DMS153 (cell line): ENCODE measurements at regions not wholly inside any gene's neighbourhood (a gene's known extent, or its start where the extent isn't known, plus 50 kb on each side); places are given as distances from the start of the nearest gene placed in this dataset.

Experiments used
- DNase-seq: peaks from one replicate; lab custom pipeline; 2025; lab: John Stamatoyannopoulos, UW

DNA sequence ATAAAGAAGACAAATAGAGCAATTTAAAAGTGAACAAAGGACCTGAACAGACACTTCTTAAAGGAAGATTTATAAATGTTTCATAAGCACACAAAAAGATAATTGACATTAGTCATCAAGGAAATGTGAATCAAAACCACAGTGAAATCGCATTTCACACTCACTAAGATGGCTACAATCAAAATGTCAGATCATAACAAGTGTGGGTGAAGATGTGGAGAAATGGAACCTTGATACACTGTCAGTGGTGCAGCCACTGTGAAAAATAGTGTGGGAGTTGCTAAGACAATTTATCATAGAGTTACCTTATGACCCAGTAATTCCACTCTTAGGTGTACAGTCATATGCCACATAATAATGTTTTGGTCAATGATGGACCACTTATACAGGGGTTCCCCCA is 54.5 kb upstream of the HTR4 start:
- DNase-seq = no peak

GRCh38 chr5:148711961-148712360 is 57.6 kb upstream of the HTR4 start:
- DNase-seq = no peak

GRCh38 chr5:148713735-148714508 is 59.6 kb upstream of the HTR4 start:
- no peak for DNase-seq

- no peak for DNase-seq
Observed at GRCh38 chr5:148716716-148717115, 62.4 kb upstream of the HTR4 start.

DNA sequence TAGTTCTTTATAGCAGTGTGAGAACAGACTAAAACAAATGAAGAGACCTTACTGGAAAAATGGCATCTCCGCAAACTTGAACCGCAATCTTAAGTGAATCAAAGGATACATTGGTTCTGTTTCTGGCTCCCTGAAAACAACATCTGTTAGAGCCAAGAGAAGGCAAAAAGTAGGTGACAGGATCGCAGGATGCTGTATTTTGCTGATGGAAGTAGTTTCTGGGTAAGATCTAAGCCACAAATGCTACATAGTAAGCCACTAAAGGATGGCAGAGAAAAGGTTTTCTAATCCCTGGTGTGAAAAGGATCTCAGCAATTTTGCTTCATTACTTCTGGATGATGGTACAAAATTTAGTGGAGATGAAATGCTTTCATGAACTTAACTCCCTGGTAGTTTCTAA is 63.3 kb upstream of the HTR4 start:
- DNase-seq = no peak

DNA sequence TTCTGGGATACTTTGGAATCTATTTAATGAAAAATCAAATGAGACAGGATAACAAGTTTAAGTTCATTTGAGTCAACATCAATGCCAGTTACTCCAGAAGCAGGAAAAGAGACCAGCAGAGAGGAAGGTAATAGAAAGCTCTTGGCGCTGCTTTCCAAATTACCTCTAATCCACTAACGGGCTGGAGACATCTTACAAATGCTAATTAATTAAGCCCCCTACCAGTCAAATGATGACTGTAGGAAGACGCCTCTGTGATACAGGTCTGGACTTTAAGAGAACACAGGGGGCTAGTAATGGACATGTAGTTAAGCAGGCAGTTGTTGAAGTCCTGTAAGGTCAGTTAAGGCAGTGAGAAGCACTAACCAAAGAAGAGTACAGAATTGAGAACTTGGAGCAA is 65.3 kb upstream of the HTR4 start:
- no peak for DNase-seq

- no peak for DNase-seq
Observed at GRCh38 chr5:148720257-148720656, 65.9 kb upstream of the HTR4 start.

- DNase-seq = no peak
Observed at GRCh38 chr5:148723143-148723542, 68.8 kb upstream of the HTR4 start.

- no peak for DNase-seq
Observed at GRCh38 chr5:148725675-148726074, 71.3 kb upstream of the HTR4 start.

DNA sequence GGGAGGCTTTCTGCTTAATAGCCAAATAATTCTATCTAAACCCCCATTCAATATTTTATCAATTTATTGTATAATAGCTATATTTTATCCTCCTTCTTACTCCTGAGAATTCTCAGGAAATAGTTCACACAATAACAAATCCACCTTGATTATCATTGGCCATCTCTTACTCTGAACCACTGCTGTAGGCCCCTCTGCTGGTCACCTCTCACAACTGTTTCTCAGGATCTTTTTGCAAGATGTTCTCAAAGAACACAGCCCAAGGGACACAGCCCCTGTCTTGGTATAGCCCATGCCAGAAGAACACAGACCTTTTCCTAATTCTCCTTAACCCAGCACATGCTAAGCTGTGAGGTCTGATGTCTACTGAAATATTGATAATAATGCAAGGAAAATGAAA is 74.9 kb upstream of the HTR4 start:
- DNase-seq = no peak

DNA sequence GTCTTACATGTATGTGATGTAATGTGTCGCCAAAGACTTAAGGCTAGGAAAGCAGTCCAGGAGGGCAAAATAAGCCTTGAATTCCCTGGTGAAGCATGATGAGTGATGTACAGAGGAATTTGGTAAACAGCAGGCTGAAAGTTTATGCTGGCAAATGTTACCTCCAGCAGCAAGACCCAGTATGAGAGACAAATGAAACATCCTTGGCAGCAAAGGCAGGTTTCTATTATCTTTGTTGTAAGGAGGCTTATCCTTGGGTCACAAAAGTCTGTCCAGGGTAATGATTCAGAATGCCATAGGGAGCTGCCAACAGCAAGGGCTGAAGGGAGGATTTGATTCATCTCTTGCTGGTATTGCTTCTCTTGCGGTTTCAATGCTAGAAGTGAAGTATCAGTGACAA is 75.9 kb upstream of the HTR4 start:
- DNase-seq = no peak

- peak; percentile 48 for DNase-seq
Observed at GRCh38 chr5:148730942-148731898, 76.9 kb upstream of the HTR4 start.

DNA sequence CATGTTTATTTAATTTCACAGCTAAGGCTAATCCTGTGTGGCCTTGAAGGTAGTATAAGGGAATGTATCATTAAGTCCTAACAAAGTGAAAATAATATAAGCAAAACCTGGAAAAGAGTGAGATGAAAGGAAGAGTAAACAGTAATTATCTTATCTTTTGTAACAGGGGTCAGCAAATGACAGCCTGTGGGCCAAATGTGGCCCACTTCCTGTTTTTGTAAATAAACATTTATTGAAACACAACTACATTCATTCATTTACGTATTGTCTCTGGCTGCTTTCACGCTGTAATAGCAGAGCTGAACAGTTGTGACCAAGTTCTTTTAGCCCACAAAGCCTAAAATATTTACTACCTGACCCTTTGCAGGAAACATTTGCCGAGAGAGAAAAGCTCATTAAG is 78.4 kb upstream of the HTR4 start:
- DNase-seq = no peak

GRCh38 chr5:148733601-148734438 is 79.5 kb upstream of the HTR4 start:
- peak; percentile 22 for DNase-seq

GRCh38 chr5:148734518-148734917 is 80.2 kb upstream of the HTR4 start:
- DNase-seq = no peak

DNA sequence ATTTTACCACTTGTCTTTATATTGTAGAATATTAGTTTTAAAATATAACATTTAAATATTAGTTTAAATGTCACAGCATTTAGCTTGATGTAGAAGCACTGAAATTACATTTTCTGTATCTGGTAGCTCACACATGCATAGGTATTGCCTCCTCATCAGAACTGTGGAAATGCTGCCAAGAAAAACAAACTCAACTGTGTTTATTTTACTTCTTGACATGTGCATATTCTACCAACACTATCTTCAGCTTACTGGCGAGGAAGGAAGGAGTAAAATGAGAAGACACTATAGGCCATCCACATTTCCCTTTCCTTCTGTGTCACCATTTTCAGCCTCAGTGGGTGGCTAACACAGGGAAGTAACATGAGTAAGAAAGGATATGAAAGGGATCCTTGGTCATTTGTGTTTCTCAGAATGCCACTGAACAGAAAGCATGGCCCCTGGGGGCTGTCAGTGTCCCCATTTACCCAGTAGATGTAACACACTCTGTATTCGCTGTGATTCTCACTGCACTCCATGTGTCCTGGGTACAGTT is 81.0 kb upstream of the HTR4 start:
- DNase-seq = no peak

DNA sequence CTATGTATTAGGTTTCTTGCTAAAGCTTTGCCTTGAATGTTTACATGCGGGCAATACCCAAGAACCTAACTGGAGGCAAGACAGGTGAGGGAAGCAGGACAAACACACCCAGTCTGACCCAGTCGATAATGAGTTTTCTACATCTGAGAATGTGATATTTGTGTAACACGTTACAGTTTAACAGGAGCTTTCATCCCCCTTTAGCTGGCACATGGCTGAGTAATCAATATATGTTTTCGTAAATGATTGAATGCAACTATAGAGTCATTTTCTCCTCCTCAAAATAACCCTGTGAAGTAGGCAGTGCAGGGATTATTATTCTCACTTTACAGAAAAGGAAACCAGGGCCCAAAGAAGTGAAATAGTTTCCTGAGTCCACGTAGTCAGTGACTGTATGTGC is 84.7 kb upstream of the HTR4 start:
- no peak for DNase-seq

- no peak for DNase-seq
Observed at GRCh38 chr5:148739524-148739923, 85.2 kb upstream of the HTR4 start.

DNA sequence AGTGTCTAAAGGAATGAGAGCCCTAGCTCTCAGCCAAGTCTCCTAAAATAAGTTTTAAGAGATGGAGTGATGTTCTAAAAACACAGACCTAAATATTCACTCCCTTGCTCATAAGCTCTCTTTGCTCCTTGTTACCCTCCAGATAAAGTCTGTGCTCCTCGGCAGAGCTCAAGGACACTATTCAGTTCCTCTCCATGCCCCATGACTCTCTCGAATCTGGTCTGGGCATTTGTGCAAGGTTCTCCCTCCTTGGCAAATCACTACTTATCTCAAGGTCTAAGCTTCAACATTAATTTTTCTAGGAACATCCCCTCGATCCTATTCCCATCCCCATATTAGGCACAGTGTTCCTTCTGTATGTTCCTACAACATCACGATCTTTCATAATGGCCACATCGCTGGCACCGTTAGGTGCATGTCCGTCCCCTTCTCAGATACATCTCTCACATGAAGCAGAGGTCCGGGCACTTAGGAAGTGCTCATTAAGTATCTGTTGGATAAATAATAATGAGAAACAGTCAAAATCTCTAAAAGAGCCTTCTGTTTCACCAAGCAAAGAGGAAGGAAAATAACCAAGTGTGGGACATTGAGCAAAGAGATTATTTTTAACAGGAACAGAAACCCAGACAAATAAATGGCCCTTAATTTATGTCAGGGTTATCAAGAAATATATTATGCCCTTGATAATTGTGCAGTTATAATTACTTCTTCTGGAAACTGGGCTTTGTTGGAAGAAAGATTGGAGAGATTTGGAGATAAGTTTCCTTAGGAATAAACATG is 85.9 kb upstream of the HTR4 start:
- no peak for DNase-seq

DNA sequence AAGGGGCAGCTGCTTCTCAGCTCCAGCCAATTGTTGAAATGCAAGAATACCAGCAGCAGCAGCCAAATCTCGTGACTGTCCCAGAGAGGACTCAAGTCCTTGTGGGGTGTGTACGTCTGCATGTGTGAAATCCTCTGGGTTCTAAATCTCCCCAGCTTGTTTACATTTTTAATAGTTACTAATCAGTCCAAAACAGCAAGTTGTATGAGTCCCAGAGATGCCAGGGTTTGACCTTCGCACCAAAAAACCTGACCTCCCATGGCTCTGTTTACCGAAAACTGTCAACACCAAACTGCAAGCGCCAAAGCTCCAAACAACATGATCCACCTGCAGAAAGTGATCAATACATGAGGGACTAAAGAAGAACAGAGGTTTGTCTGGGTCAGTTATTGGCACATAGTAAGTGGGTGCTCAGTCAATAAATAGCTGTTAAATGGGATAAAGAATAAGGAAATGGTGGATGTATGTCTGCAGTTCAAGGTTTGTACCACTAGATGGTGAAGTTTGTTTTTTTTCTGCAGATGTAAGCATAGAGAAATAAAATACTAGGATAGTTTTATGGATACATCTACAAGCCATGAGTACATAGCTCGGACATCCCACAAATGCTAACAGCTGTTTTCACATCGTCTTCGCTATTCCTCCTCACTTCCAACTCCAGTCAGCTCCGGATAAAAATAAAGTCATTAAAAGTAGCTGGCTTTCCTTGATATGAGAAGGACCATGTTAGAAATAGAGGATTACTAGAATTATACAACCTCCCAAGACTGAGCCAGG is 85.3 kb upstream of the ADRB2 start:
- DNase-seq = peak; percentile 3
